ENCODE measurements at regions not wholly inside any gene's neighbourhood (a gene's known extent, or its start where the extent isn't known, plus 50 kb on each side); places are given as distances from the start of the nearest gene placed in this dataset.
"Not testable (repeated sequence)": the region's sequence is repeated elsewhere in the genome, so short reads cannot be mapped to it uniquely, and the experiment has no call there.

DNA sequence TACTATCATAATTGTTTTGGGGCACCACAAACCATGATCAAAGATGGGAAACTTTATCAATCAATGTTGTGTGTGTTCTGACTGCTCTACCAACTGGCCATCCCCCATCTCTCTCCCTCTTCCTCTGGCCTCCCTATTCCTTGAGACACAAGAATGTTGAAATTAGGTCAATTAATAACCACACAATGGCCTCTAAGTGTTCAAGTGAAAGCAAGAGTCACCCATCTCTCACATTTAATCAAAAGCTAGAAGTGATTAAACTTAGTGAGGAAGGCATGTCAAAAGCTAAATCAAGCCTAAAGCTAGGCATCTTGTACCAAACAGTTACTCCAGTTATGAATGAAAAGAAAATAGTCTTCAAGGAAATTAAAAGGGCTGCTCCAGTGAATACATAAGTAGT is 390.3 kb upstream of the NFIA start:
- Histone ChIP-seq H3K27ac (no peak overlapping the region), H3K4me1 (ENCODE audit: control insufficient read depth in 1 of 2, insufficient read depth in 1 of 2, low read depth in 1 of 2, low read length in 1 of 2) (no peaks in the 10 kb centered on the region), H3K36me3 (no peaks in the 10 kb centered on the region), H3K9me3 (no peaks in the 10 kb centered on the region), H3K27me3 (no peaks in the 10 kb centered on the region), H3K4me3 (ENCODE audit: low read depth in 1 of 2, low read length in 1 of 2) (no peak overlapping the region)
- no peak for TF ChIP-seq CTCF (IDR thresholded peaks at IDR 0.05)

- not testable (repeated sequence) for H3K4me1 ChIP-seq (ENCODE audit: control insufficient read depth in 1 of 2, insufficient read depth in 1 of 2, low read depth in 1 of 2, low read length in 1 of 2); H3K36me3 ChIP-seq; H3K27me3 ChIP-seq; H3K27ac ChIP-seq; H3K9me3 ChIP-seq; H3K4me3 ChIP-seq (ENCODE audit: low read depth in 1 of 2, low read length in 1 of 2)
Observed at GRCh38 chr1:60688221-60688620, 394.1 kb upstream of the NFIA start.

GRCh38 chr1:60681095-60681860 is 401.1 kb upstream of the NFIA start:
- no peak for TF ChIP-seq CTCF (IDR thresholded peaks at IDR 0.05)
- H3K4me1 ChIP-seq (ENCODE audit: control insufficient read depth in 1 of 2, insufficient read depth in 1 of 2, low read depth in 1 of 2, low read length in 1 of 2): no peaks in the 10 kb centered on the region
- H3K27ac ChIP-seq: no peak overlapping the region
- H3K4me3 ChIP-seq (ENCODE audit: low read depth in 1 of 2, low read length in 1 of 2): no peak overlapping the region
- H3K9me3 ChIP-seq: no peaks in the 10 kb centered on the region
- H3K27me3 ChIP-seq: no peaks in the 10 kb centered on the region
- H3K36me3 ChIP-seq: no peaks in the 10 kb centered on the region

DNA sequence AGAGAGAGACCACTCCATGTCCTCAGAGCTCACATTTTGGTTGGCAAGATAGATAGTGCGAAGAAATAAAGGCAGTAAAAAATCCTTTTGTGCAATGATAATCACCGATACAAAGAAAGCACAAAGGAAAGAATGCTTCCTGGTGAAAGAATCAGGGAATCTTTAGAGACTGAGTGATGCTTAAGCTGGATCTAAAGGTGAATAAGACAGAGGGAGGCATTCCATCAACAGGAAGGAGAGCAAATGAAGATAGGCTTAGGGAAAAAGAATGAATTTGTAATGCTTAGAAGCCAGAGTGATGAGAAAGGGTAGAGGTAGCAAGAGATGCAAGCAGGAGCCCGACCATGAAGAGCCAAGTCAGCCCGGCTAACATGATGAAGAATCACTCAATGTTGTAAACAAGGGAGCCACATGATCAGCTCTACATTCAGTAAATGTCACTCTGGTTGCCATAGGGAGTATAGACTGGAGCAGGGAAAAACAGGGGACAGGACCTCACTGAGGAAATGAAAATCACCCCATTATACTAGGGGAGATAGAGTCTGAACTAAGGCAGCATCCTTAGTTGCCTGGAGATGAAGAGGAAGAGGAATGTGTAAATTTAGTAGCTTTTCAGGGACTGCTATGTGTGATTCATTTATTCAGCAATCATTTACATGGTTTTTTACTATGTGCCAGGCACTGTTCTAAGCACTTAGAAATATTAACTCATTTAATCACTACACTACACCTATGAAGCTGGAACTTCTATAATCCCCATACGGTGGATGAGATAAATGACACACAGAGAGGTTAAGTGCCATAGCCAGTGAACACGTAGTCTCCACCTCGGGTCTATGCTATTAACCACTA is 402.6 kb upstream of the NFIA start:
- no peak overlapping the region for H3K27ac ChIP-seq
- TF ChIP-seq CTCF (IDR thresholded peaks at IDR 0.05): no peak
- no peaks in the 10 kb centered on the region for H3K9me3 ChIP-seq

DNA sequence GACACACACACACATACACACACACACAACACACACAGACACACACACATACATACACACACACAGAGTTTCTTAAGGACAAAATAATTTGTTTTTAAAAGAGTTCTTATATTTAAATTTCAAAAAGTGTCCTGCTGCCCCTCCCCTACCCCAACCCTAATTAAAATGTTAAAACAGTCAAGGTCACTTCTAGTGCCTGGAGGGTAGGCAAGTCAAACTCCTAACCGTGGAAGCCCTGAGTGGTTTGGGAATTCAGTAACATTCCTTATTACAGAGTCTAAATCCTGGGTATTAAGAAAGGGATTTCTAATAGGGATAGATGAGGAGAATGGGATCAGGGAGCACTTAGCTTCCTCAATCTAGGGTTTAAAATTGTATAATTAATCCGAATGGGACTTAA is 403.6 kb upstream of the NFIA start:
- TF ChIP-seq CTCF (IDR thresholded peaks at IDR 0.05): no peak
- H3K4me1 ChIP-seq (ENCODE audit: control insufficient read depth in 1 of 2, insufficient read depth in 1 of 2, low read depth in 1 of 2, low read length in 1 of 2): no peaks in the 10 kb centered on the region
- no peak overlapping the region for H3K27ac ChIP-seq
- no peaks in the 10 kb centered on the region for H3K27me3 ChIP-seq
- H3K36me3 ChIP-seq: no peaks in the 10 kb centered on the region
- no peak overlapping the region for H3K4me3 ChIP-seq (ENCODE audit: low read depth in 1 of 2, low read length in 1 of 2)
- H3K9me3 ChIP-seq: no peaks in the 10 kb centered on the region

More for the DNA sequence above, 402.6 kb upstream of the NFIA start:
- no peaks in the 10 kb centered on the region for H3K36me3 ChIP-seq
- H3K27me3 ChIP-seq: no peaks in the 10 kb centered on the region
- H3K4me1 ChIP-seq (ENCODE audit: control insufficient read depth in 1 of 2, insufficient read depth in 1 of 2, low read depth in 1 of 2, low read length in 1 of 2): no peaks in the 10 kb centered on the region
- H3K4me3 ChIP-seq (ENCODE audit: low read depth in 1 of 2, low read length in 1 of 2): no peak overlapping the region

DNA sequence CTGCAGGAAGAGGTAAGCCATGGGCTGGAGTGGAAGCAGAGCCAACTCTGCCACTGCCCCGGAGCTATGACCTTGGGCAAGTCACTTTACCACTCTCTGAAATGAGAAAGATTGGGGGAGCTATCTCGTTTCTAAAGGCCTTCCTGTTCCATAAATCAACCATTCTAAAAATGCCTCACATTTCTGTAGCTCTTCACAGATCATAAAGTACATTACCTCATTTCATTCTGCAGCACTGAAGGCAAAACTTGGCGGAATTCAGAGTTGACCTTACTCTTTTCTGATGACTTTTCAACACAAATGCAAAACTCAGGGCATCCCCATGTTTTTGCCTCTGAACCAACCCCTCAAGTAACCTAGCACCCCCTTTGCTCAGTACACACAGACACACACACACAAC is 404.0 kb upstream of the NFIA start:
- no peaks in the 10 kb centered on the region for H3K4me1 ChIP-seq (ENCODE audit: control insufficient read depth in 1 of 2, insufficient read depth in 1 of 2, low read depth in 1 of 2, low read length in 1 of 2)
- H3K36me3 ChIP-seq: no peaks in the 10 kb centered on the region
- no peak for TF ChIP-seq CTCF (IDR thresholded peaks at IDR 0.05)
- H3K27ac ChIP-seq: no peak overlapping the region
- no peak overlapping the region for H3K4me3 ChIP-seq (ENCODE audit: low read depth in 1 of 2, low read length in 1 of 2)
- no peaks in the 10 kb centered on the region for H3K27me3 ChIP-seq
- no peaks in the 10 kb centered on the region for H3K9me3 ChIP-seq
